HG03520 (cell line): ENCODE measurements at regions not wholly inside any gene's neighbourhood (a gene's known extent, or its start where the extent isn't known, plus 50 kb on each side); places are given as distances from the start of the nearest gene placed in this dataset.
"Not testable (repeated sequence)": the region's sequence is repeated elsewhere in the genome, so short reads cannot be mapped to it uniquely, and the experiment has no call there.

Source experiments
- ATAC-seq: cut with Tn5 transposase; IDR thresholded peaks from one replicate; pipeline ENCODE4 v1.9.1; 2021; ENCODE audit warnings: mild to moderate bottlenecking, moderate library complexity; ENCODE audit not compliant: unreplicated experiment

GRCh38 chrX:7640392-7640791, 202.6 kb upstream of the VCX start:
- ATAC-seq = no peak

GRCh38 chrX:7638078-7638710, 204.8 kb upstream of the VCX start:
- ATAC-seq = no peak

DNA sequence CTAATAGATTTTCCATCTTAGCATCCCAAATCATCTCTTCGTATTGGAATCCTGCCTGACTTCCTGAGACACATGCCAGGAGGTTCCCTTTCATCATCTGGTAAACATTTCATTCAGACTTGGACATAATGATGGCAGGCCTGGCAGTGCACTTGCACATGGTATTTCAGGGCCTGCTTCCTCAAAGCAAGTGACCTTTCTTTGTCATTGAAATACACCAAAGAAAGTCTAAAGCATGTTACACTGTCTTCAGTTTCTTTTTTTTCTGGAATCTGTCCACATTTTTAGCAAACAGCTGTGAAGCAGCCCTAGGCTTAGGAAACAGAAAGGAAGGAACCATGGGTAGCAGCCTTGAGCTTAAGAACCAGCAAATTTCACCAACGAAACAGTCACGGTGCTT, 205.9 kb upstream of the VCX start:
- no peak for ATAC-seq

DNA sequence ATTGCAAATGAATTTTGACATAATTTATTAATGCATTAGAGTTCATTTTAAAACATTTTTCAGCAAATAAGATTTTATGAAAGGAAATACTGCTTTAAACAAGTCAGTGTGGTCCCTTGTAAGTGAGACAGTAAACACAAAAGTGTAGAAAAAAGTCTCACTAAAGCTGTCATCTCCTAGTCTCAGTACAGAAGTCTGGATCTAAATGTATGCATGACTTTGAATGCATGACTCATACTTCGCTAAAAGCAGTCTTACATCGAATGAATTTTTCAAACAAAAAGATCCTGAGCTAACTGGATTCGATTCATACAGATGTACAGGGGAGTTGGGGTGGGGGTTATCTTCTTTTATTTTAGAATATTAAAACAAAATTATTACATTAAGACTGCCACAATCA, 207.4 kb upstream of the VCX start:
- ATAC-seq = no peak

DNA sequence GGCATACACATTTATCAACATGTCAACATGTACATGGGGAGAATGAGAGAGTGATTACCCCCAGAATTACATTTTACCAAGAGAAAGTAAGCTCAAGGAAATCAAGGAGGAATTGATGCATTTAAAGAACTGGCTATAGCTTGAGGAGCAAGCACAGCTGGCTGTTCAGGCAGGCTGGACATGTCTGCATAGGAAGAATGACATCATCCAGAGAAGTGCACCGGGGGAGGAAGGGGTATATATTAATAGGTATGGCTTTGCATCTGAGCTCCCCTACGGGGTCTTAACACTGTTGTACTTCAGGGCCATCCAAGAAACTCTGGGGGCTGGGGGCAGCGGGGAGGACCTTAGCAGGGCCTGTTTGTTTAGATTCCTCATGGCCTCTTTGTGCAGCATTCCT, 222.4 kb upstream of the VCX start:
- ATAC-seq = no peak

DNA sequence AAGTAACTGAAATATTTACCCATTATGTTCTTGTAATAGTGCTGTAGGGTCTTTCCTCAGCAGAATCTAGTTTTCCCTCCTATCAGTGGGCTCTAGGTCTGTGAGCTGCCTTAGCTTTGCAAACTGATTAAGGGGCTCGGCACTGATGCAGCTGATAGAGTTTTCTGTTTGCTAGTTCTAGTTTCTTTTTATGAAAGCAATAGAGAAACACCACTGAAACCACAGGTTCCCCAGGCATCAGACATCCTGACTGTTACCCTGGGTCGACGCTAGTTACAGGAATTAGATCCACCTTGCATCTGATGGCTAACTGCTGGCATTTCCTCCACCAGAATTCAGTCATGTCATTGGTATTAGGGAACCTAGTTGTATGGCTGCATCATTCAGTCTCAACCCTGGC, 225.0 kb upstream of the VCX start:
- no peak for ATAC-seq

DNA sequence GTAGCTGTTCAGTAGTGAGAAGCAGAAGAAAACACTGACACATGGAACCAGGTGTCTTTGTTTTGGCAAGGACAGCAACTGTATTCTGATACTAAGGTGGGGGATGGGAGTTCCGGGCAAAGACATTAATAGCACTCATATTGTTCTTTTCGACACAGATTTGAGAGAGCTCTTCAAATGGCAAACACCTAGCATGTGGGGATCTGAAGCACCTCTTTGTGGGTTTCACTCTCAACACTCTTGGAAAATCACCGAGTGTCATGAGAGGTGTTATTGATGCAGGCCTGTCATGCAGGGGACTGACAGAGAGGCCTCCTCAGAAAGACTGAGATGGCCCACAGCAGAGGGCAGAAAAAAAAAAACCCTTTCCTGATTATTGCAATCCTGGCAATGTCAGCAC, 228.4 kb upstream of the VCX start:
- no peak for ATAC-seq

GRCh38 chrX:7608625-7609024, 234.3 kb upstream of the VCX start:
- ATAC-seq = not testable (repeated sequence)

DNA sequence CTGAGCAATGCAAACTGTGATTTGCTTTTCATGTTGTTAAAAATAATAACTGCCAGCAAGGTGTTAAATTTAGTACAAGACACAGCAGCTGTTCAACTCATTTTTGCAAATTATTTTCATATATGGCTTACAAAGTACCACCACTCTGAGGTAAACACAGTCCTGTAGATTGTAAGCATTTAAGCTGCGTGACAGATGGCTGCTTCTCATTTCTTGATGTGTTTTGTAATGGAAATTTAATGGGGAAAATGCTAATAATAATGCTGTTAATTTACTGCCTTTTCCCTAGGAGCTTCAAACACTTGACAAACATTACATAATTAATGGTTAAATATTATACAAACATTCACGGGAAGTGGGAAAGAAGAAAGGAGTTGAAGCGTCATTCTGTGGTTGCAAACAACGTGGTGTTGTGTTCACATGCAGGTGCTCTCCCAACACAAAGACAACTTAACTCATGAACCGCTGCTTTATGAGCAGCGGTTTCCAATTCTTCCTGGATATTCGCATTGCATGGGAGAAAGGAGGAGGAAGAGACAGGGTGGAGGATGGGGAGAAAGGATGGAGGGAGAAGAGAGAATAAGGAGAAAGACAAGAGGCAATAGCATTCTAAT, 236.8 kb upstream of the VCX start:
- no peak for ATAC-seq

DNA sequence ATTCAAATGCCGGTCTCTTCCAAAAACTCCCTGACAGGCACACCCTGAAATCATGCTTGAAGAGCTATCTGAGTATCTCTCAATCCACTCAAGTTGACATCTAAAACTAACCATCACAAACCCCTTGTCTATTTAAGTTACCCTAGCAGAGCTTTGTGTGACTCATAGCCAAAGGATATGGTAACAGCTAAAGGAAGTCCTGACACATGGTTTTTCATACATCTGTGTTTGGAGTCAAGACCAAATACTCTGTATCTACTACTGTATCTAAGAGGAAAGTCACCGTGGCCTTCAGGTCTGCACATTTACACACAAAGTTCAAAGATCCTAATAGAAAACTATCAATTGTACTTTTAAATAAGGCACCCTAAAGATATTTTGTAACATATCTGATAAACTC, 239.6 kb upstream of the VCX start:
- ATAC-seq = no peak

- no peak for ATAC-seq
Measured at GRCh38 chrX:7596822-7597221, 246.1 kb upstream of the VCX start.

GRCh38 chrX:7593370-7593769, 249.6 kb upstream of the VCX start:
- not testable (repeated sequence) for ATAC-seq

DNA sequence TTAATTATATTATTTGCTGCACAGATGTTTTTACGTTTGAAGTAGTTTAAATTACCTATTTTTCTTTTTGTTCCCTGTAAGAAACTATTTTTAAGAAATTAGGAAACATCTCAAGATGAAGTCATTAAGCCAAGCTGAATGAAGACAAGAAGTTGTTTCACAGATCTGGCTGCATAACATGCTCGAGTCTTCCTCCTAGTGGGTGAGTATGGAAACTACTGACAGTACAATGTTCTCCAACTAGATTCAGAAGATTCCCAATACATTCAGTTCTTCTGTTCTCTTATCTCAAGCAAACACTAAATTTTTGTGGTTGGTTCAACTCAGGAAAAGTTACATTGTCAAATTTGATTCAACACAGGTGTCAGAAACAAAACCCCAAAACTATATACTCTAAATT, 256.8 kb upstream of the VCX start:
- no peak for ATAC-seq

DNA sequence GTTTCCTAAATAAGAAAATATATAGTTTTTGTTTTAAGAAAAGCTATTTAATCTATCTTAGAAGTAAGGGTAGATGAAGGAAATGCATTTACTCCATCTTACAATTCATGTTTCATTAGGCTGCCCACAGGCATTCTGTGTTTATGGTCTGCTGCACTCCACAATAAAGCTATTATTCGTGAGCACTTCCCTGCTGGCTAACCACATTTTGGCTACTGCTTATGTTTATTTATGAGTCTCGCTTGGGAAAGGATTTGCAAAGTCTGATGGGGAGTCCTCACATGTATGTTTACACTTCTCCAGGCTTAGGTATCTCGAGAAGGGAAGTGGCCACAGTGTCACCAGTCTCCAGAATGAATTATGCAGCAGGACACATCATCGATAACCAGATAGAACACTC, 260.8 kb upstream of the VCX start:
- ATAC-seq = no peak

DNA sequence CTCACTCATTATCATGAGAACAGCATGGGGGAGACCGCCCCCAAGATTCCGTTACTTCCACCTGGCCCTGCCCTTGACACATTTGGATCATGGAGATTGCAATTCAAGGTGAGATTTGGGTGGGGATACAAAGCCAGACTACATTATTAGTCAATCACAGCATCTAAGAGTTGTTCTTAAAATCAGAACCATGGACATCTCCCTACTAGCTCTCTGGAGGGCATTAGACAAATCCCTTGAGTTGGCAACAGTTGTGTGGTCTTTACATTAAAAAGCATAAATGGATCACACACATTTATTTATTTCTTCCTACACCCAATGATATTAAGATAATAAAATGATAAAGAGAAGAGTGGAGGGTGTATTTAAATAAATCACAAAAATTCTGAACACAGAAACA, 262.8 kb upstream of the VCX start:
- ATAC-seq = no peak

DNA sequence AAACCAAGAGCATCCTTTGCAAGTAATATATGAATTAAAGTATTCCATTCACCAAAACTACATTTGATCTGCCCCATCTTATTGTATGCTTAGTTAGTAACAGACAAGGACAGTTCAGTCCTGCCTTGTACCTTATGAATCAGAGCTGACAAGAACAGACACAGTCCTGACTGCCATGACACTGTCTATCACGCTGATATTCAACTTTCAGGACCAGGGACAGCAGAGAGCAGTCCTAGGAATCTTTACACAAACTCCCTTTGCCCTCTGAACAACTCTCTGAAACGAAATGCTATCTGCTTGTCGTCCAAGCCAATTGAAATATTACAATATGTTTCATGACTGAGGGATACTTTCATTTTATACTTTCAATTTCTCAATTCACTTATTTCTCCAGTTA, 268.6 kb upstream of the VCX start:
- no peak for ATAC-seq

GRCh38 chrX:7570432-7571029, 272.4 kb upstream of the VCX start:
- no peak for ATAC-seq

GRCh38 chrX:7568597-7568996, 274.4 kb upstream of the VCX start:
- ATAC-seq = no peak

DNA sequence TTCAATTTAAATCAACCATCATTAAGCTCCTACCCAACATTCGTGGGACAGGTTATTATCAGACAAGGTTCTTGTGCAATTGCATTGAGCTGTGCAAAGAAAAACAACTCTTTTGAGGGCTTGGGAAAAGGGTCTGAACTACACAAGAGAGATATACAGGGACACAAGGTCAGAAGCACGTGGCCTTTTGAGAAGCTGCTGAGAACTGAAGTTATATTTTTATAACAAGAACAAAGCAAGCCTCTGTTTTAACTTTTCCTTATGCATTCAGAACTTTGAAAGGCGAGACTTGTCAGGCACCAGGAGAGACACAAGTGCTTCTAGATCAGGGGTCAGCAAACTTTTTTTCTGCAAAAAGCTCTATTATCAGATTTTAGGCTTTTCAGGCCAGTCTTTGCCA, 274.8 kb upstream of the VCX start:
- no peak for ATAC-seq

GRCh38 chrX:7552760-7553159, 290.2 kb upstream of the VCX start:
- no peak for ATAC-seq

GRCh38 chrX:7546551-7547080, 296.4 kb upstream of the VCX start:
- ATAC-seq = no peak

DNA sequence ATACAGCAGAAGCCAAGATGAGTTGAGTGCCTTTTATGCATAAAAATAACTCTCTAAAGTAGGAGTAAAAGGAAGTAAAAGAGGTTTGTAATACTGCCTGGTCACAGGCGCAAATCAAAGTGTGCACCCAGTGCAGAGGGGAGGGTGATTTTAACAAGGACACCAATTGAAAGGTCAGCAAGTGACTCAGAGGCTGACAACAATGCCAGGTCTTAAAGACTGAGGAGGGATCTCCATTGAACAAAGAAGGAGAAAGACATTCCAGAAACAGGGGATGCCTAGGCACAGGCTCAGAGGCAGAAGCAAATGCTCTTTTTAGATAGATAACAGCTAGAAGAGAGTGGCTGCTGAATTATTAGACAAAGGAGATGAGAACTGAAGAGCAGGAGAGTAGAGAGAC, 297.4 kb upstream of the VCX start:
- no peak for ATAC-seq
